GM12878 (cell line): ENCODE measurements at regions not wholly inside any gene's neighbourhood (a gene's known extent, or its start where the extent isn't known, plus 50 kb on each side); places are given as distances from the start of the nearest gene placed in this dataset.

Experiments
- ATAC-seq: fragments of 200-7000 bp; cut with Tn5 transposase; 3 replicates; pipeline ENCODE4 v1.9.1; 2020; ENCODE audit warnings: mild to moderate bottlenecking, moderate library complexity
- BruUV-seq: library from RNA; stranded (reverse); fragments of 400-500 nt; replicated peaks from 2 replicates; lab custom pipeline; 2021; lab: Mats Ljungman, UMichigan
- CTCF ChIA-PET: fragments of 300-600 bp; sonication (Branson Sonifier 250); formaldehyde crosslinking; extraction: SDS; loops from one replicate; lab custom pipeline; 2021; ENCODE audit warnings: inconsistent platforms; lab: Yijun Ruan, JAX
- POLR2A ChIA-PET: fragments of 350-600 bp; formaldehyde crosslinking; extraction: SDS; loops from one replicate; lab custom pipeline; 2021; ENCODE audit warnings: inconsistent platforms; lab: Charles Lee
- RAD21 ChIA-PET: fragments of 300-600 bp; sonication (Branson Sonifier 250); formaldehyde crosslinking; loops from one replicate; lab custom pipeline; 2023; ENCODE audit warnings: antibody characterized with exemption; ENCODE audit not compliant: unreplicated experiment; lab: Charles Lee
- SMC1A ChIA-PET: fragments of 300-600 bp; sonication (Branson Sonifier 250); formaldehyde crosslinking; loops from one replicate; lab custom pipeline; 2023; ENCODE audit not compliant: unreplicated experiment, uncharacterized antibody; lab: Charles Lee
- DNase-seq: peaks from one replicate; pipeline ENCODE4 v3.0.0-alpha.2; 2011; ENCODE audit warnings: low read depth, low spot score
- FAIRE-seq: peaks from 3 replicates; lab custom pipeline; 2011; peaks lifted over from hg19 to GRCh38; lab: Jason Lieb, UNC
- H2AFZ ChIP-seq: 2 replicates; pipeline ENCODE4 v1.6.0; 2011; ENCODE audit warnings: low read depth, low read length, control low read depth; ENCODE audit not compliant: control insufficient read depth
- H3K27ac ChIP-seq: 2 replicates; pipeline ENCODE4 v1.5.1; 2011; ENCODE audit warnings: control low read depth; ENCODE audit not compliant: control insufficient read depth, insufficient read depth
- H3K27me3 ChIP-seq, 2 experiments: replicated peaks in 1 of 2; 2 replicates each; pipeline versions ENCODE4 v1.6.0 to v1.6.1; 2011; ENCODE audit warnings: low read length in 1 of 2; ENCODE audit not compliant: control insufficient read depth in 2 of 2, insufficient read depth in 2 of 2
- H3K36me3 ChIP-seq, 2 experiments: 2 replicates each; pipeline ENCODE4 v1.5.1; 2011; ENCODE audit warnings: low read length in 1 of 2; ENCODE audit not compliant: control insufficient read depth in 2 of 2, insufficient read depth in 2 of 2
- H3K4me1 ChIP-seq: 2 replicates; pipeline ENCODE4 v1.6.1; 2011; ENCODE audit warnings: mild to moderate bottlenecking, low read length, moderate library complexity, mixed read lengths; ENCODE audit not compliant: control insufficient read depth, insufficient read depth
- H3K4me2 ChIP-seq: 2 replicates; pipeline ENCODE4 v1.6.0; 2011; ENCODE audit warnings: control low read depth; ENCODE audit not compliant: control insufficient read depth, insufficient read depth
- H3K4me3 ChIP-seq: fragments of 200-600 bp; sonication (generic); 2 replicates; pipeline ENCODE4 v1.5.1; 2016
- H3K79me2 ChIP-seq: 2 replicates; pipeline ENCODE4 v1.6.0; 2011; ENCODE audit warnings: low read length; ENCODE audit not compliant: control insufficient read depth, insufficient read depth
- H3K9ac ChIP-seq: 2 replicates; pipeline ENCODE4 v1.8.0; 2011; ENCODE audit warnings: low read length, control low read depth, mixed read lengths; ENCODE audit not compliant: control insufficient read depth, insufficient read depth
- H3K9me3 ChIP-seq: replicated peaks from 3 replicates; pipeline ENCODE4 v1.5.1; 2011; ENCODE audit warnings: mild to moderate bottlenecking, low read length; ENCODE audit not compliant: control insufficient read depth, insufficient read depth
- H4K20me1 ChIP-seq: 2 replicates; pipeline ENCODE4 v1.6.0; 2011; ENCODE audit not compliant: control insufficient read depth, insufficient read depth
- CREM ChIP-seq: IDR thresholded peaks from 2 replicates; pipeline ENCODE4 v1.6.1; 2014; ENCODE audit warnings: antibody characterized with exemption, low read depth
- ESRRA ChIP-seq: IDR thresholded peaks from 2 replicates; pipeline ENCODE4 v1.6.1; 2012; ENCODE audit warnings: mild to moderate bottlenecking, low read length, improper control_type of control experiment
- FOS ChIP-seq: IDR thresholded peaks from 3 replicates; pipeline ENCODE4 v1.6.1; 2011; ENCODE audit warnings: borderline replicate concordance; ENCODE audit not compliant: insufficient read length; ENCODE audit errors: extremely low read depth
- HDGF ChIP-seq: fragments of 450-650 bp; IDR thresholded peaks from 2 replicates; pipeline ENCODE4 v1.6.1; 2016; ENCODE audit warnings: antibody characterized with exemption
- IRF4 ChIP-seq: IDR thresholded peaks from 2 replicates; pipeline ENCODE4 v1.6.1; 2011; ENCODE audit warnings: low read depth, low read length
- MEF2A ChIP-seq: IDR thresholded peaks from 2 replicates; pipeline ENCODE4 v1.6.1; 2011; ENCODE audit warnings: low read depth, mild to moderate bottlenecking, low read length, moderate library complexity; ENCODE audit not compliant: insufficient read depth
- SUPT20H ChIP-seq: IDR thresholded peaks from 2 replicates; pipeline ENCODE4 v1.6.1; 2011; ENCODE audit warnings: low read depth, mild to moderate bottlenecking, low read length, moderate library complexity, borderline replicate concordance; ENCODE audit not compliant: control insufficient read depth
- TARDBP ChIP-seq: IDR thresholded peaks from 2 replicates; pipeline ENCODE4 v1.6.1; 2016; ENCODE audit warnings: borderline replicate concordance
- ZNF217 ChIP-seq: fragments of 450-650 bp; IDR thresholded peaks from 2 replicates; pipeline ENCODE4 v1.6.1; 2017; ENCODE audit warnings: antibody characterized with exemption, mild to moderate bottlenecking
- WGBS: methylation state at CpG from one replicate; pipeline ENCODE4 v1.1.6; 2016; ENCODE audit warnings: low lambda C conversion rate; ENCODE audit not compliant: insufficient replicate concordance, insufficient coverage; ENCODE audit errors: missing lambda C conversion rate; 5-methylcytosine and 5-hydroxymethylcytosine counted together
- in situ Hi-C: fragments of 300-500 bp; cut with MboI; formaldehyde crosslinking; loops from 9 replicates; pipeline ENCODE4 v1.14.3; 2018; ENCODE audit warnings: mixed read lengths
- intact Hi-C: fragments of 100-400 bp; cut with micrococcal nuclease; formaldehyde crosslinking; loops from one replicate; pipeline ENCODE4 v1.14.2; 2022; ENCODE audit not compliant: unreplicated experiment
- TF ChIP-seq, protein P1 (sequence below): IDR thresholded peaks from 2 replicates; pipeline ENCODE4 v1.6.1; 2012; ENCODE audit warnings: low read length, inconsistent platforms
- TF ChIP-seq, protein P2 (sequence below): fragments of 450-650 bp; IDR thresholded peaks from 2 replicates; pipeline ENCODE4 v1.6.1; 2017; ENCODE audit warnings: borderline replicate concordance
- TF ChIP-seq, protein P3 (sequence below): IDR thresholded peaks from 2 replicates; pipeline ENCODE4 v1.6.1; 2011; ENCODE audit warnings: borderline replicate concordance, low read depth, mild to moderate bottlenecking, moderate library complexity, mixed read lengths, low read length; ENCODE audit not compliant: insufficient read depth; ENCODE audit errors: extremely low read length
- TF ChIP-seq, protein P4 (sequence below): fragments of 450-650 bp; IDR thresholded peaks from 2 replicates; pipeline ENCODE4 v1.6.1; 2016; ENCODE audit warnings: mild to moderate bottlenecking, moderate library complexity, borderline replicate concordance
- TF ChIP-seq, protein P5 (sequence below): fragments of 450-650 bp; IDR thresholded peaks from 2 replicates; pipeline ENCODE4 v1.6.1; 2017; ENCODE audit warnings: mild to moderate bottlenecking

DNA sequence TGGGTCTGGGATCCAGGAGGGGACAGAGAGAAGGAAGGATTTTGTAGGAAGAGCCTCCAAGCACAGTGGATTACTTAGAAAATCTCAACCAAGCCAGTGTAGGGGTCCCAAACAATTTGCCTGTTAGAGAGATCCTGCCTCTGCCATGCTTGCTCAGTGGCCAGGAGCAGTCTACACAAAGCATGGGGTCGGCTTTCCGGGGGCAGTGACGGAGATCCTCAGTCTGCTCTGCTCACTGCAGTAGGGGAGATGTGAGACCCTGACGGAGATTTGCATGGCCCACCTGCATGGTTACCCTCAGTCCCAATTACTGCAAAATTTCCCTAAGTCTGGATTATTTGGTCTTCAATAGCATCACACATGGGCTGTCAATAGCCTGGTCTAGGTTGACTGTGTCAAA, 385.2 kb downstream of the CMPK2 start (continued):
- TF ChIP-seq ZNF217 (no peak), MEF2A (no peak), ESRRA (no peak), TARDBP (no peak), HDGF (no peak), CREM (no peak)
- TF ChIP-seq, protein P1, sequence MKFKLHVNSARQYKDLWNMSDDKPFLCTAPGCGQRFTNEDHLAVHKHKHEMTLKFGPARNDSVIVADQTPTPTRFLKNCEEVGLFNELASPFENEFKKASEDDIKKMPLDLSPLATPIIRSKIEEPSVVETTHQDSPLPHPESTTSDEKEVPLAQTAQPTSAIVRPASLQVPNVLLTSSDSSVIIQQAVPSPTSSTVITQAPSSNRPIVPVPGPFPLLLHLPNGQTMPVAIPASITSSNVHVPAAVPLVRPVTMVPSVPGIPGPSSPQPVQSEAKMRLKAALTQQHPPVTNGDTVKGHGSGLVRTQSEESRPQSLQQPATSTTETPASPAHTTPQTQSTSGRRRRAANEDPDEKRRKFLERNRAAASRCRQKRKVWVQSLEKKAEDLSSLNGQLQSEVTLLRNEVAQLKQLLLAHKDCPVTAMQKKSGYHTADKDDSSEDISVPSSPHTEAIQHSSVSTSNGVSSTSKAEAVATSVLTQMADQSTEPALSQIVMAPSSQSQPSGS, result no peak
- TF ChIP-seq, protein P2, sequence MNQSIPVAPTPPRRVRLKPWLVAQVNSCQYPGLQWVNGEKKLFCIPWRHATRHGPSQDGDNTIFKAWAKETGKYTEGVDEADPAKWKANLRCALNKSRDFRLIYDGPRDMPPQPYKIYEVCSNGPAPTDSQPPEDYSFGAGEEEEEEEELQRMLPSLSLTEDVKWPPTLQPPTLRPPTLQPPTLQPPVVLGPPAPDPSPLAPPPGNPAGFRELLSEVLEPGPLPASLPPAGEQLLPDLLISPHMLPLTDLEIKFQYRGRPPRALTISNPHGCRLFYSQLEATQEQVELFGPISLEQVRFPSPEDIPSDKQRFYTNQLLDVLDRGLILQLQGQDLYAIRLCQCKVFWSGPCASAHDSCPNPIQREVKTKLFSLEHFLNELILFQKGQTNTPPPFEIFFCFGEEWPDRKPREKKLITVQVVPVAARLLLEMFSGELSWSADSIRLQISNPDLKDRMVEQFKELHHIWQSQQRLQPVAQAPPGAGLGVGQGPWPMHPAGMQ, result no peak

DNA sequence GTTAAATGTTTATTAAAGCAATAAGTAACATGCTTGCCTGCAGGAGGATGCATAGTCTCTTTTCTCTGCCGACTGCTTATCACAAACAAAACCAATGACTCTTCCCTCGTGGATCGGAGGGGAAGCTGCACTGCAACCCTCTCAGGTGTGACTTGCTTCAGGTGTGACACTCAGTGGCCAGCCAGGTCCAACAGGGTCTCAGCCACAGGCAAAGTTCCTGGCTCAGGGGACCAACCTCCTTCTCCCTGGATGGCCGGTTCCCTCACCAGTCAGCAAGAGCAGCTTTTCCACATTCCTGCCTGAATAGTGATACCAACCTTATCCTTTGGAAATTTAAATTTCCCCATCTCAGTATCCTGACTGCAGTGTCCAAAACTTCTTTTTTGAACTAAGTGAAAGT, 383.5 kb downstream of the CMPK2 start:
- intact Hi-C loops, result no loop called here
- Histone ChIP-seq H3K27me3 (no peaks in the 10 kb centered on the region), H2AFZ (no peak overlapping the region), H3K27ac (no peak overlapping the region), H3K36me3 (no peaks in the 10 kb centered on the region), H3K79me2 (no peaks in the 10 kb centered on the region), H3K9ac (no peak overlapping the region)
- no peak for DNase-seq
- ATAC-seq, result no peak
- RAD21 ChIA-PET, result no interaction called here
- SMC1A ChIA-PET, result no interaction called here
- POLR2A ChIA-PET, result no interaction called here
- FAIRE-seq, result no peak
- no peak for TF ChIP-seq SUPT20H
- TF ChIP-seq, protein P3, sequence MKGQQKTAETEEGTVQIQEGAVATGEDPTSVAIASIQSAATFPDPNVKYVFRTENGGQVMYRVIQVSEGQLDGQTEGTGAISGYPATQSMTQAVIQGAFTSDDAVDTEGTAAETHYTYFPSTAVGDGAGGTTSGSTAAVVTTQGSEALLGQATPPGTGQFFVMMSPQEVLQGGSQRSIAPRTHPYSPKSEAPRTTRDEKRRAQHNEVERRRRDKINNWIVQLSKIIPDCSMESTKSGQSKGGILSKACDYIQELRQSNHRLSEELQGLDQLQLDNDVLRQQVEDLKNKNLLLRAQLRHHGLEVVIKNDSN, result no peak
- no peak for TF ChIP-seq IRF4
- TF ChIP-seq, protein P4, sequence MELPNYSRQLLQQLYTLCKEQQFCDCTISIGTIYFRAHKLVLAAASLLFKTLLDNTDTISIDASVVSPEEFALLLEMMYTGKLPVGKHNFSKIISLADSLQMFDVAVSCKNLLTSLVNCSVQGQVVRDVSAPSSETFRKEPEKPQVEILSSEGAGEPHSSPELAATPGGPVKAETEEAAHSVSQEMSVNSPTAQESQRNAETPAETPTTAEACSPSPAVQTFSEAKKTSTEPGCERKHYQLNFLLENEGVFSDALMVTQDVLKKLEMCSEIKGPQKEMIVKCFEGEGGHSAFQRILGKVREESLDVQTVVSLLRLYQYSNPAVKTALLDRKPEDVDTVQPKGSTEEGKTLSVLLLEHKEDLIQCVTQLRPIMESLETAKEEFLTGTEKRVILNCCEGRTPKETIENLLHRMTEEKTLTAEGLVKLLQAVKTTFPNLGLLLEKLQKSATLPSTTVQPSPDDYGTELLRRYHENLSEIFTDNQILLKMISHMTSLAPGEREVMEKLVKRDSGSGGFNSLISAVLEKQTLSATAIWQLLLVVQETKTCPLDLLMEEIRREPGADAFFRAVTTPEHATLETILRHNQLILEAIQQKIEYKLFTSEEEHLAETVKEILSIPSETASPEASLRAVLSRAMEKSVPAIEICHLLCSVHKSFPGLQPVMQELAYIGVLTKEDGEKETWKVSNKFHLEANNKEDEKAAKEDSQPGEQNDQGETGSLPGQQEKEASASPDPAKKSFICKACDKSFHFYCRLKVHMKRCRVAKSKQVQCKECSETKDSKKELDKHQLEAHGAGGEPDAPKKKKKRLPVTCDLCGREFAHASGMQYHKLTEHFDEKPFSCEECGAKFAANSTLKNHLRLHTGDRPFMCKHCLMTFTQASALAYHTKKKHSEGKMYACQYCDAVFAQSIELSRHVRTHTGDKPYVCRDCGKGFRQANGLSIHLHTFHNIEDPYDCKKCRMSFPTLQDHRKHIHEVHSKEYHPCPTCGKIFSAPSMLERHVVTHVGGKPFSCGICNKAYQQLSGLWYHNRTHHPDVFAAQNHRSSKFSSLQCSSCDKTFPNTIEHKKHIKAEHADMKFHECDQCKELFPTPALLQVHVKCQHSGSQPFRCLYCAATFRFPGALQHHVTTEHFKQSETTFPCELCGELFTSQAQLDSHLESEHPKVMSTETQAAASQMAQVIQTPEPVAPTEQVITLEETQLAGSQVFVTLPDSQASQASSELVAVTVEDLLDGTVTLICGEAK, result no peak
- TF ChIP-seq FOS, result no peak
- TF ChIP-seq, protein P5, sequence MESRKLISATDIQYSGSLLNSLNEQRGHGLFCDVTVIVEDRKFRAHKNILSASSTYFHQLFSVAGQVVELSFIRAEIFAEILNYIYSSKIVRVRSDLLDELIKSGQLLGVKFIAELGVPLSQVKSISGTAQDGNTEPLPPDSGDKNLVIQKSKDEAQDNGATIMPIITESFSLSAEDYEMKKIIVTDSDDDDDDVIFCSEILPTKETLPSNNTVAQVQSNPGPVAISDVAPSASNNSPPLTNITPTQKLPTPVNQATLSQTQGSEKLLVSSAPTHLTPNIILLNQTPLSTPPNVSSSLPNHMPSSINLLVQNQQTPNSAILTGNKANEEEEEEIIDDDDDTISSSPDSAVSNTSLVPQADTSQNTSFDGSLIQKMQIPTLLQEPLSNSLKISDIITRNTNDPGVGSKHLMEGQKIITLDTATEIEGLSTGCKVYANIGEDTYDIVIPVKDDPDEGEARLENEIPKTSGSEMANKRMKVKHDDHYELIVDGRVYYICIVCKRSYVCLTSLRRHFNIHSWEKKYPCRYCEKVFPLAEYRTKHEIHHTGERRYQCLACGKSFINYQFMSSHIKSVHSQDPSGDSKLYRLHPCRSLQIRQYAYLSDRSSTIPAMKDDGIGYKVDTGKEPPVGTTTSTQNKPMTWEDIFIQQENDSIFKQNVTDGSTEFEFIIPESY, result no peak
- TF ChIP-seq, all 136 proteins: peak for 0
- H3K4me3 ChIP-seq, result no peak overlapping the region
- H4K20me1 ChIP-seq, result no peaks in the 10 kb centered on the region
- in situ Hi-C loops, result no loop called here
- H3K9me3 ChIP-seq, result peaks cover 12% of the 10 kb centered on the region; the same call in 2 of the 3 replicates
- no peak overlapping the region for H3K4me2 ChIP-seq
- CTCF ChIA-PET, result no interaction called here
- 43% methylated on average over 4 of the region's 4 CpGs for WGBS
- BruUV-seq, result no TSS peak
- no peaks in the 10 kb centered on the region for H3K4me1 ChIP-seq
